Astrocyte of the cerebellum (primary cell): ENCODE measurements at regions not wholly inside any gene's neighbourhood (a gene's known extent, or its start where the extent isn't known, plus 50 kb on each side); places are given as distances from the start of the nearest gene placed in this dataset.
"Not testable (repeated sequence)": the region's sequence is repeated elsewhere in the genome, so short reads cannot be mapped to it uniquely, and the experiment has no call there.

Experiments
- DNase-seq: peaks from one replicate; pipeline ENCODE4 v3.0.0-alpha.2; 2011; ENCODE audit warnings: low read depth
- H3K4me3 ChIP-seq: 2 replicates; pipeline ENCODE4 v1.5.1; 2011; ENCODE audit warnings: mild to moderate bottlenecking, low read depth, low read length, moderate library complexity
- in situ Hi-C: cut with HindIII; loops from 2 replicates; pipeline ENCODE4 v1.10.0; 2017; ENCODE audit warnings: low sequenced_read_pairs
- TF ChIP-seq, protein P1 (sequence below): IDR thresholded peaks from 2 replicates; pipeline ENCODE4 v1.5.1; 2012; ENCODE audit warnings: low read length, low read depth, moderate library complexity, mild to moderate bottlenecking; ENCODE audit errors: missing control alignments

DNA sequence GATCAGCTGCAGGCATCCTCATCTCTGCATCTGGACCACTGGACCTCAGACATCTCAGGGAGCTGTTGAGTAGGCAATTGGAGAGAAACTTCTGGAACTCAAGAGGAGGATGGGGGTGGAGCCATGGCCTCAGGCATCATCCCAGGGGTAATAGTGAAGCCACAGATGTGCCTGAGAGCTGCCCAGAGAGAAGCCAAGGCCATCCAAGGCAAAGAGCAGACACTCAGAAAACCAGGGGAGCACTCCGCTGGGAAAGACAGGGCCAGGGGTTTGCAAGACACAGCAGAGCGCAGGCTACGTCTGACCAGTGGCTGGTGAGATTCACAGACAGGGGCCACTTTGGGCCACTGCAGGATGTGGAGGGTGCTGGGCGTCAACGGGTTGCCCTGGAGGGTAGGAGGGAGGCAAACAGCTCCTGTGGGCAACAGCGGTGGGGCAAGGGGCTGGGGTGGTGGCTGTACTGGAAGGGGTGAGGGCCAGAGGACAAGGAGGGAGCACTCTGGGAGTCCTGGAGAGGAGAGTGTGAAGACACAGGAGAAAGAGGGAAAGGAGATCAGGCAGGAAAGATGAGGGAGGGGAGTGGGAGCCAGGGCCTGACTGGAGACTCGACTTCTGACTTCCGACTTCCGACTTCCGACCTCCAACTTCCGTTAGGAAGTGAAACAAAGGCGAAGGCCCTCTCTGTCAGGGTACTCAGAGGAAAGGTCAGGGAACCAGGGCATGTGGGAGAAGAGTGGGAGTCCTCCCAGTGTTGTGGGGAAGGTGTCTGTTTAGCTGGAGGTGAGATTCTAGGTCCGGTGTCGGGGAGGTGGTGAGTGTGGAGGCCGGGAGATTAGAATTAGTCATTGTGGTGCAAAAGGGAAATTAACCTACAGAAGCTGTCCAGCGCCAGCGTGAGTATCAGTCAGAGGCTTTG is 69.7 kb upstream of the ANTXRL start:
- in situ Hi-C loops: no loop called here
- DNase-seq: no peak

DNA sequence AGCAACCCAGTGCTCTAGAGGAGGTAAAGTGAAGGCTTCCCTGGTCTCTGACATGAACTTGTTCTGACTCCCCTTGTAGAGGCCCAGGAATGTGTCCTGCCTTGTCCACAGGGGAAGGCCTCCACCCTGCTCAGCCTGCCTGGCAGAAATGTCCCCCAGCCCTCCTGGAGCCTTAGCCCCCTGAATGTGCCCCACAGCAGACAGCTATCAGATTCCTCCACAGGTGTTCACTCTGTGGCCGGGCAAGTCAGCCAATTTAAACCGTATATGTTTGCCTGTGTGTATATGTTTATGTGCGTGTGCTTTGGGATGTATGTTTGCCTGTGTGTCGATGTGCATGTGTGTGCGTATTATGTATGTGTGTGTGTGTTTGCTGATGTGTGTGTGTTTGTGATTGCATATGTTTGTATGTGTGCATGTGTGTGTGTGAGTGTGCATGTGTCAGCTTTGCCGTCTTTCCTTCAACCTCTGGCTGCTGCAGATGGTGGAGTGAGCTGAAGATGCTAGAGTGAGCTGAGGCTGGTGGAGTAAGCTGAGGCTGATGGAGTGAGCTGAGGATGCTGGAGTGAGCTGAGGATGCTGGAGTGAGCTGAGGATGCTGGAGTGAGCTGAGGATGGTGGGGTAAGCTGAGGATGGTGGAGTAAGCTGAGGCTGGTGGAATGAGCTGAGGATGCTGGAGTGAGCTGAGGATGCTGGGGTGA is 68.9 kb upstream of the ANTXRL start:
- TF ChIP-seq, protein P1, sequence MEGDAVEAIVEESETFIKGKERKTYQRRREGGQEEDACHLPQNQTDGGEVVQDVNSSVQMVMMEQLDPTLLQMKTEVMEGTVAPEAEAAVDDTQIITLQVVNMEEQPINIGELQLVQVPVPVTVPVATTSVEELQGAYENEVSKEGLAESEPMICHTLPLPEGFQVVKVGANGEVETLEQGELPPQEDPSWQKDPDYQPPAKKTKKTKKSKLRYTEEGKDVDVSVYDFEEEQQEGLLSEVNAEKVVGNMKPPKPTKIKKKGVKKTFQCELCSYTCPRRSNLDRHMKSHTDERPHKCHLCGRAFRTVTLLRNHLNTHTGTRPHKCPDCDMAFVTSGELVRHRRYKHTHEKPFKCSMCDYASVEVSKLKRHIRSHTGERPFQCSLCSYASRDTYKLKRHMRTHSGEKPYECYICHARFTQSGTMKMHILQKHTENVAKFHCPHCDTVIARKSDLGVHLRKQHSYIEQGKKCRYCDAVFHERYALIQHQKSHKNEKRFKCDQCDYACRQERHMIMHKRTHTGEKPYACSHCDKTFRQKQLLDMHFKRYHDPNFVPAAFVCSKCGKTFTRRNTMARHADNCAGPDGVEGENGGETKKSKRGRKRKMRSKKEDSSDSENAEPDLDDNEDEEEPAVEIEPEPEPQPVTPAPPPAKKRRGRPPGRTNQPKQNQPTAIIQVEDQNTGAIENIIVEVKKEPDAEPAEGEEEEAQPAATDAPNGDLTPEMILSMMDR: no peak
- H3K4me3 ChIP-seq: no peak overlapping the region
- DNase-seq: no peak
- in situ Hi-C loops: no loop called here

More for the DNA sequence above, 69.7 kb upstream of the ANTXRL start:
- TF ChIP-seq, protein P1: no peak
- H3K4me3 ChIP-seq: no peak overlapping the region

DNA sequence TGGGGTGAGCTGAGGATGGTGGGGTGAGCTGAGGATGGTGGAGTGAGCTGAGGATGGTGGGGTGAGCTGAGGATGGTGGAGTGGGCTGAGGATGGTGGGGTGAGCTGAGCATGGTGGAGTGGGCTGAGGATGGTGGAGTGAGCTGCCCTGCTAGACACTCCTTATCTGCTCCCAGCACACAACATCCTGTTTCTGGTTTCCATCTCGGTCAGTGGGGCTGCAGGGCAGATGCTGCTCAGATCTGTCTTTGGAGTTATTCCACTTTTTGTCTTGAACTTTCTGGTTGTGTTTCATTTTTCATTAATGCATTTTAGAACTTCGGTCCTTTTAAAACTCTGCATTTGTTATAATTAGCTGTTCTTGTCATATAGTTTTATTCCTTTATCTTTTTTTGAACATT is 67.9 kb upstream of the ANTXRL start:
- H3K4me3 ChIP-seq: no peak overlapping the region
- DNase-seq: no peak
- TF ChIP-seq, protein P1: no peak
- in situ Hi-C loops: no loop called here

DNA sequence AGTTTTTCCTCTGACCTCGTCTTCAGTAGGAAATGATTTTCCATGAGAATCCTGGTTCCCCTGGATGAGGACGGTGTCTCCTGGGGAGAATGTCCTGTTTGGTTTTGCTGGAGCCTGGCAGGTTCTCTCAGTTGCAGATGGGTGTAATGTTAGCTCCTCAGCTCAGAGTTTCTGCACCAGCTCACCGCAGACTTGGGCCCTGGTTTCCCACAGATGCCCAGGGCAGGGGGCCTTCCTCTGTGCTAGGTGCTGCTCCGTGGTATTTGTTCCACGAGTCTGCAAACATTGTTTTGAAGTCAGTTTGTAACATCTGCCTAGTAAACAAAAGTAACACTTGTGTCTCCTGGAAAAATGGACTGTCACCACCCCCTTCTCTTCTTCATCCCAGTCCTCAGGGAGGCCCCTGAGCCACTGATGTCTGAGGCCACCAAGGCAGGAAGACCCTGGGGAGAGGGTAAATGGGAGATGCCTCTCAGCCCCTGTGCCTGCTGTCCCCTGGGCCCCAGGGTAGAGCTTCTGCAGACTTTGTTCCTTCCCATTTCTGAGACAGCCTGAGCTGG is 67.3 kb upstream of the ANTXRL start:
- H3K4me3 ChIP-seq, in situ Hi-C loops: not testable (repeated sequence)

DNA sequence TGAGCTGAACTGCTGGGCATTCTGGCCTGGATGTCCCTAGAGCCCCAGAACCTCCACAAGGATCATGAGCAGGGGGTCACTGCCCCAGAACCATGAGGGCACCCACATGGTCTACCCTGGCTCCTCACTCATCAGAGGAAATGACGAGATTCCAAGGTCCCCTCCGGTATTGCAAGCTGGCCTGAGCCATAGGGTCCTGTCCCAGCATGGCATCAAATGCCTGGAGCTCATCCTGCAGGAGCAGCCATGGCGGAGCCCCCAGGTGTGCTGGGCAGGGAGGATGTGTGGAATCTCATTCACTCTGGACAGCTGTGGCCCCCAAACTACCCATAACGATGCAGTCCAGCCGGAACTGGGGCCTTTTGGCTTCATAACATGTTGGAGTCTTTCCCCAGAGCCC is 66.6 kb upstream of the ANTXRL start:
- TF ChIP-seq, protein P1: no peak
- in situ Hi-C loops: no loop called here
- no peak for DNase-seq
- no peak overlapping the region for H3K4me3 ChIP-seq

More for the DNA sequence above, 67.3 kb upstream of the ANTXRL start:
- DNase-seq: not testable (repeated sequence)

DNA sequence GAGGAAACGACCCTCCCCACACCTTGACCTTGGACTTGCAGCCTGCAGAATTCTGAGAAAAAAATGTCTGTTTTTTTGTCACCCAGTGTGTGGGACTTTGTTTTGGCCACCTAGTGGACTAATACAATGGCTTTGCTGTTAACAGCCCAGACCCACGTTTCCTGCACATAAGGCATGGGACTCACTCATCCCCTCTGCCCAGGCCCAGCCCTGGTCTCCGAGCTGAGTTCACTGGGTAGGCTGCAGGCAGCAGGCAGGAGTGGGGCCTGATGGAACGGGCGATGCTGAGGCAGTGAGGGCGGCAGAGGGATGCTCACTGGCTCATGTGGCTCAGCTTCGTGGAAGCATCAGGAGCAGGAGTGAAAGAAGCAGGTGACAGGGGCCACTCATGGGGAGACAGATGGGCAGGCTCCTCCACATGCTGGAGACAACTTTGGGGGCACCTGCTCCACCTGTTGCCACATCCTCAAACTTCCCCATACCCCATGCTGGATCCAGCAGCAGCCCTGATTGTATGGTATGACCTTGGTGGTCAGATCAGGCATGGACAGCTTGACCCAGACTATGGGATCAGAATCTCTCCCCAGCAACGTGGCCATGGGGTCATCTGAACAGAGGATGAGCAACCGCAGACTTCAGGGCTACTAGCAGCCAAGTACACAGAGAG is 65.8 kb upstream of the ANTXRL start:
- TF ChIP-seq, protein P1: peak; percentile 18
- DNase-seq: no peak
- H3K4me3 ChIP-seq: no peak overlapping the region
- in situ Hi-C loops: no loop called here
